ENCODE measurements at regions not wholly inside any gene's neighbourhood (a gene's known extent, or its start where the extent isn't known, plus 50 kb on each side); places are given as distances from the start of the nearest gene placed in this dataset.

DNA sequence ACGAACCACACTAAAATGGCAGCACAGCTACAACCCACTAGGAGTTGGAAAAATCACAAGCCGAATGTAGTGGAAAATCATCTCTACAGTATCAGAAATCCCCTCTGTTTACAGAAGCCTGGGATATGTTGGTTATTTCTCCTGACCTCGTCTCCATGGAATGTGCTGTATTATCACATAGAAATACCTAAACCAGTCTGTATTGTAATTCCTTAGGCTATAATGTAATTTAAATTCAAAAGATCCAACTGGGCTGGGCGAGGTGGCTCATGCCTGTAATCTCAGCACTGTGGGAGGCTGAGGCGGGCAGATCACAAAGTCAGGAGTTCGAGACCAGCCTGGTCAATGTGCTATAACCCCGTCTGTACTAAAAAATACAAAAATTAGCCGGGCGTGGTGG lies 244.8 kb upstream of the MPDZ start:
- H3K4me1 ChIP-seq (ENCODE audit: control insufficient read depth, extremely low read depth, insufficient read depth, low read length) = peaks cover 18% of the 10 kb centered on the region
- POLR2A ChIA-PET = no interaction called here
- no peaks in the 10 kb centered on the region for H3K9me1 ChIP-seq (replicated peaks; ENCODE audit: control insufficient read depth, extremely low read depth, insufficient read depth, low read length)
- H3K27me3 ChIP-seq (ENCODE audit: control insufficient read depth in 2 of 2, insufficient read depth in 2 of 2, low read length in 2 of 2) = no peaks in the 10 kb centered on the region
- H3K9me3 ChIP-seq (replicated peaks; ENCODE audit: control insufficient read depth, insufficient read depth, low read length) = no peaks in the 10 kb centered on the region
- BruUV-seq (replicated peaks) = no TSS peak
- CTCF ChIA-PET = no interaction called here
- H3K4me2 ChIP-seq (ENCODE audit: insufficient read depth, low read length) = no peak overlapping the region
- H3K79me2 ChIP-seq (ENCODE audit: control insufficient read depth, insufficient read depth, low read length) = no peaks in the 10 kb centered on the region
- no peak overlapping the region for H3K27ac ChIP-seq (ENCODE audit: insufficient read depth, low read depth, low read length)
- no peak overlapping the region for H3K4me3 ChIP-seq (replicated peaks in 1 of 3; ENCODE audit: insufficient read depth in 1 of 3, low read depth in 1 of 3, low read length in 3 of 3)
- FAIRE-seq (no peak), DNase-seq (ENCODE audit: low read depth, low spot score) (no peak)
- peak overlapping the region; percentile 7 for H2AFZ ChIP-seq (ENCODE audit: low read depth, low read length)
- no peak for TF ChIP-seq FOS (IDR thresholded peaks at IDR 0.05; ENCODE audit: borderline replicate concordance, insufficient read depth, low read length)
- no peak for TF ChIP-seq GATA2 (IDR thresholded peaks at IDR 0.05; ENCODE audit: insufficient read depth, insufficient read length, low read depth, low read length)
- TF ChIP-seq EZH2 (IDR thresholded peaks at IDR 0.05; ENCODE audit: borderline replicate concordance, low read depth, low read length, severe bottlenecking) = no peak
- no peak for TF ChIP-seq POLR2A (IDR thresholded peaks at IDR 0.05; ENCODE audit: low read depth, low read length)
- TF ChIP-seq, protein P1, sequence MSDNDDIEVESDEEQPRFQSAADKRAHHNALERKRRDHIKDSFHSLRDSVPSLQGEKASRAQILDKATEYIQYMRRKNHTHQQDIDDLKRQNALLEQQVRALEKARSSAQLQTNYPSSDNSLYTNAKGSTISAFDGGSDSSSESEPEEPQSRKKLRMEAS (IDR thresholded peaks at IDR 0.05; ENCODE audit: insufficient read depth, insufficient read length) = no peak
- TF ChIP-seq MYC (IDR thresholded peaks at IDR 0.05; ENCODE audit: low read depth, low read length) = no peak
- no peak for TF ChIP-seq POLR2AphosphoS5 (IDR thresholded peaks at IDR 0.05; ENCODE audit: insufficient read depth, low read depth, low read length)
- TF ChIP-seq JUN (IDR thresholded peaks at IDR 0.05; ENCODE audit: borderline replicate concordance, insufficient read depth, insufficient read length, low read depth) = no peak
- TF ChIP-seq, protein P2, sequence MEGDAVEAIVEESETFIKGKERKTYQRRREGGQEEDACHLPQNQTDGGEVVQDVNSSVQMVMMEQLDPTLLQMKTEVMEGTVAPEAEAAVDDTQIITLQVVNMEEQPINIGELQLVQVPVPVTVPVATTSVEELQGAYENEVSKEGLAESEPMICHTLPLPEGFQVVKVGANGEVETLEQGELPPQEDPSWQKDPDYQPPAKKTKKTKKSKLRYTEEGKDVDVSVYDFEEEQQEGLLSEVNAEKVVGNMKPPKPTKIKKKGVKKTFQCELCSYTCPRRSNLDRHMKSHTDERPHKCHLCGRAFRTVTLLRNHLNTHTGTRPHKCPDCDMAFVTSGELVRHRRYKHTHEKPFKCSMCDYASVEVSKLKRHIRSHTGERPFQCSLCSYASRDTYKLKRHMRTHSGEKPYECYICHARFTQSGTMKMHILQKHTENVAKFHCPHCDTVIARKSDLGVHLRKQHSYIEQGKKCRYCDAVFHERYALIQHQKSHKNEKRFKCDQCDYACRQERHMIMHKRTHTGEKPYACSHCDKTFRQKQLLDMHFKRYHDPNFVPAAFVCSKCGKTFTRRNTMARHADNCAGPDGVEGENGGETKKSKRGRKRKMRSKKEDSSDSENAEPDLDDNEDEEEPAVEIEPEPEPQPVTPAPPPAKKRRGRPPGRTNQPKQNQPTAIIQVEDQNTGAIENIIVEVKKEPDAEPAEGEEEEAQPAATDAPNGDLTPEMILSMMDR (IDR thresholded peaks at IDR 0.05; ENCODE audit: extremely low read depth in 1 of 2, insufficient read depth in 1 of 2, low read depth in 1 of 2, low read length in 2 of 2) = no peak
- H3K36me3 ChIP-seq (ENCODE audit: control insufficient read depth in 2 of 2, extremely low read depth in 1 of 2, insufficient read depth in 2 of 2, low read length in 2 of 2) = no peaks in the 10 kb centered on the region
- dilution Hi-C loops (cut with MboI; ENCODE audit: extremely low pct_ligation_motif_present, low sequenced_read_pairs) (no loop called here), intact Hi-C loops (cut with micrococcal nuclease) (loop anchor here (5.0 kb wide), 2 partner anchors 77 to 163 kb away; no protein-coding TSS in a partner anchor)
- no peaks in the 10 kb centered on the region for H4K20me1 ChIP-seq (replicated peaks; ENCODE audit: control insufficient read depth, extremely low read depth, insufficient read depth, low read length)
- no peak overlapping the region for H3K9ac ChIP-seq (replicated peaks; ENCODE audit: extremely low read depth, insufficient read depth, low read length)

All from endothelial cell of umbilical vein (primary cell).